ENCODE measurements at regions not wholly inside any gene's neighbourhood (a gene's known extent, or its start where the extent isn't known, plus 50 kb on each side); places are given as distances from the start of the nearest gene placed in this dataset.

DNA sequence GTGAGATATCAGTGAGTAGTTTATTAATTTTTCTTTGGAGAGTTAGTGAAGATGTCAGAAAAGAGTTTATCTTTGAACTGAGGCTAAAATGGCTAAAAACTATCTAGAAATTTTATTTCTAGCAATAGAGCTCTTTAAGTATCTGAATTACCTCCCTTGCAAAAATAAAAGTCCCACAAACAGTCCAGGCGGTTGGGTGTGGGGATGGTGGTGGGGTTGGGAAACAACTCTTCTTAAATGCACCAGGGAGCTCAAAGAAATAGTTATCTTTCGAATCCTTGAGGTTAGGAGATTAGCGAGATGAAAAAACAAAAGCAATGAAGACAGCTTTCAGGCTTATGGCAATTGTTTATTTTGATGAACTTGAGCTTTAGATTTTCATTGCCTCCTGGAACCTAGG, 1299.1 kb upstream of the ADGRB3 start:
- ChIA-PET CTCF (ENCODE audit: partially characterized antibody) (interaction anchor here (0.6 to 1.2 kb wide), 2 partner anchors 10 to 199 kb away, joined by 3 read pairs; no protein-coding TSS in a partner anchor), POLR2A (ENCODE audit: partially characterized antibody) (no interaction called here)
- Histone ChIP-seq H2BK15ac (ENCODE audit: low read length) (no peak overlapping the region), H4K8ac (ENCODE audit: extremely low read depth, insufficient read depth, low read length) (no peak overlapping the region), H4K5ac (ENCODE audit: insufficient read length, low read depth, low read length) (no peak overlapping the region), H3K18ac (ENCODE audit: extremely low read depth, low read length) (no peak overlapping the region), H2BK5ac (ENCODE audit: low read depth, low read length) (no peak overlapping the region), H3K23me2 (ENCODE audit: low read depth, low read length) (no peaks in the 10 kb centered on the region), H3K23ac (ENCODE audit: insufficient read length) (no peak overlapping the region), H3K4me2 (ENCODE audit: insufficient read depth in 1 of 2, low read depth in 2 of 2, low read length in 2 of 2) (no peak overlapping the region), H4K91ac (replicated peaks; ENCODE audit: insufficient read length, low read length) (no peak overlapping the region), H2AFZ (ENCODE audit: low read length) (no peak overlapping the region), H2BK20ac (ENCODE audit: low read length) (no peak overlapping the region), H2AK5ac (ENCODE audit: low read depth, low read length) (no peak overlapping the region), H3K27me3 (replicated peaks in 1 of 4; ENCODE audit: control insufficient read depth in 3 of 4, extremely low read depth in 1 of 4, insufficient read depth in 3 of 4, low read length in 3 of 4) (no peaks in the 10 kb centered on the region), H3K79me2 (ENCODE audit: control insufficient read depth in 1 of 2, insufficient read depth in 2 of 2, low read length in 2 of 2) (no peaks in the 10 kb centered on the region), H3K56ac (replicated peaks; ENCODE audit: insufficient read length, low read depth, low read length) (no peak overlapping the region), H3K14ac (ENCODE audit: insufficient read length) (no peak overlapping the region), H3K4ac (replicated peaks; ENCODE audit: insufficient read length, low read depth, low read length) (no peak overlapping the region), H2BK120ac (replicated peaks; ENCODE audit: low read depth, low read length) (no peak overlapping the region), H3K9me3 (ENCODE audit: insufficient read depth in 2 of 2, low read depth in 1 of 2, low read length in 1 of 2) (no peaks in the 10 kb centered on the region), H3K79me1 (ENCODE audit: low read depth, low read length) (no peaks in the 10 kb centered on the region), H2BK12ac (ENCODE audit: low read depth, low read length) (no peak overlapping the region), H3K27ac (ENCODE audit: low read depth, low read length) (no peak overlapping the region), H3K4me1 (replicated peaks in 1 of 4; ENCODE audit: control insufficient read depth in 3 of 4, insufficient read depth in 4 of 4, low read length in 3 of 4) (no peaks in the 10 kb centered on the region), H3K9ac (replicated peaks in 1 of 4; ENCODE audit: extremely low read depth in 1 of 4, low read depth in 3 of 4, low read length in 3 of 4) (no peak overlapping the region), H3K36me3 (ENCODE audit: control insufficient read depth in 2 of 4, insufficient read depth in 4 of 4, low read length in 3 of 4) (no peaks in the 10 kb centered on the region), H4K20me1 (replicated peaks in 1 of 2; ENCODE audit: control insufficient read depth in 1 of 2, insufficient read depth in 2 of 2, low read length in 2 of 2) (no peaks in the 10 kb centered on the region), H3K4me3 (ENCODE audit: extremely low read depth in 1 of 4, insufficient read depth in 2 of 4, low read depth in 3 of 4, low read length in 4 of 4) (no peak overlapping the region)
- no peak for TF ChIP-seq YY1 (IDR thresholded peaks at IDR 0.05; ENCODE audit: low read depth, low read length)
- TF ChIP-seq TAF7 (optimal IDR thresholded peaks at IDR 0.05; ENCODE audit: borderline replicate concordance, low read depth, low read length), result no peak
- no peak for FAIRE-seq
- DNase-seq (ENCODE audit: low read depth in 1 of 2, low spot score in 2 of 2), result no peak
- 90% methylated on average over 3 of the region's 3 CpGs; no CpG with 5 or more reads in 1 of the 2 experiments for WGBS, 2 experiments (ENCODE audit: extremely low coverage in 1 of 2, insufficient coverage in 1 of 2, insufficient read length in 1 of 2, insufficient replicate concordance in 2 of 2, low coverage in 1 of 2, low lambda C conversion rate in 2 of 2, missing lambda C conversion rate in 1 of 2)

Data from H1 (cell line).